H1 (cell line): ENCODE measurements at regions not wholly inside any gene's neighbourhood (a gene's known extent, or its start where the extent isn't known, plus 50 kb on each side); places are given as distances from the start of the nearest gene placed in this dataset.

Experiments used
- CTCF ChIA-PET: fragments of 300-600 bp; sonication (Branson Sonifier 250); formaldehyde crosslinking; loops from one replicate; lab custom pipeline; 2021; ENCODE audit not compliant: partially characterized antibody; lab: Charles Lee
- POLR2A ChIA-PET: fragments of 300-600 bp; sonication (Branson Sonifier 250); formaldehyde crosslinking; loops from one replicate; lab custom pipeline; 2021; ENCODE audit warnings: inconsistent platforms; ENCODE audit not compliant: partially characterized antibody; lab: Charles Lee
- DNase-seq, 2 experiments: peaks; one replicate each; pipeline versions ENCODE4 v3.0.0 to v3.0.0-alpha.2; 2010 to 2022; ENCODE audit warnings: low spot score in 2 of 2, low read depth in 1 of 2, mixed read lengths in 1 of 2
- FAIRE-seq: peaks from 2 replicates; lab custom pipeline; 2011; peaks lifted over from hg19 to GRCh38; lab: Jason Lieb, UNC
- H2AFZ ChIP-seq: 2 replicates; pipeline ENCODE4 v1.8.1; 2012; ENCODE audit warnings: low read length, inconsistent platforms
- H2AK5ac ChIP-seq: 2 replicates; pipeline ENCODE4 v1.6.1; 2013; ENCODE audit warnings: low read depth, low read length
- H2BK120ac ChIP-seq: replicated peaks from 2 replicates; pipeline ENCODE3; 2013; ENCODE audit warnings: low read depth, low read length, inconsistent platforms
- H2BK12ac ChIP-seq: 2 replicates; pipeline ENCODE4 v1.6.1; 2013; ENCODE audit warnings: low read depth, low read length
- H2BK15ac ChIP-seq: 2 replicates; pipeline ENCODE4 v1.6.1; 2013; ENCODE audit warnings: low read length
- H2BK20ac ChIP-seq: 2 replicates; pipeline ENCODE4 v1.6.1; 2013; ENCODE audit warnings: low read length
- H2BK5ac ChIP-seq: 2 replicates; pipeline ENCODE4 v1.6.1; 2013; ENCODE audit warnings: low read depth, low read length
- H3K14ac ChIP-seq: 2 replicates; pipeline ENCODE4 v1.6.1; 2013; ENCODE audit warnings: inconsistent platforms; ENCODE audit not compliant: insufficient read length
- H3K18ac ChIP-seq: 2 replicates; pipeline ENCODE4 v1.6.1; 2013; ENCODE audit warnings: low read length; ENCODE audit errors: extremely low read depth
- H3K23ac ChIP-seq: 2 replicates; pipeline ENCODE4 v1.6.1; 2013; ENCODE audit warnings: inconsistent platforms; ENCODE audit not compliant: insufficient read length
- H3K23me2 ChIP-seq: 2 replicates; pipeline ENCODE4 v1.6.1; 2013; ENCODE audit warnings: low read depth, low read length
- H3K27ac ChIP-seq: 2 replicates; pipeline ENCODE4 v1.6.1; 2011; ENCODE audit warnings: low read depth, low read length, inconsistent platforms
- H3K27me3 ChIP-seq, 4 experiments: replicated peaks in 1 of 4; 1 replicate in 1 of 4; 2 replicates in 3 of 4; pipeline versions ENCODE4 v1.6.1 to v1.8.1; 2011 to 2013; ENCODE audit warnings: low read length in 3 of 4, mild to moderate bottlenecking in 3 of 4, inconsistent platforms in 2 of 4, mixed read lengths in 2 of 4, moderate library complexity in 1 of 4; ENCODE audit not compliant: control insufficient read depth in 3 of 4, insufficient read depth in 3 of 4; ENCODE audit errors: extremely low read depth in 1 of 4
- H3K36me3 ChIP-seq, 4 experiments: 2 replicates each; pipeline versions ENCODE4 v1.6.1 to v1.8.1; 2011 to 2013; ENCODE audit warnings: mild to moderate bottlenecking in 4 of 4, low read length in 3 of 4, moderate library complexity in 2 of 4, control low read depth in 1 of 4, inconsistent platforms in 1 of 4; ENCODE audit not compliant: insufficient read depth in 4 of 4, control insufficient read depth in 2 of 4
- H3K4ac ChIP-seq: replicated peaks from 2 replicates; pipeline ENCODE3; 2013; ENCODE audit warnings: low read length, low read depth, mixed read lengths, inconsistent platforms; ENCODE audit not compliant: insufficient read length
- H3K4me1 ChIP-seq, 4 experiments: replicated peaks in 1 of 4; 1 replicate in 1 of 4; 2 replicates in 3 of 4; pipeline versions ENCODE4 v1.6.1 to v1.8.1; 2011 to 2013; ENCODE audit warnings: low read length in 3 of 4, inconsistent platforms in 2 of 4, mixed read lengths in 1 of 4; ENCODE audit not compliant: insufficient read depth in 4 of 4, control insufficient read depth in 3 of 4
- H3K4me2 ChIP-seq, 2 experiments: 2 replicates each; pipeline versions ENCODE4 v1.6.1 to v1.8.1; 2011 to 2013; ENCODE audit warnings: low read depth in 2 of 2, low read length in 2 of 2, control low read depth in 1 of 2, inconsistent platforms in 1 of 2, mild to moderate bottlenecking in 1 of 2; ENCODE audit not compliant: insufficient read depth in 1 of 2
- H3K4me3 ChIP-seq, 4 experiments: fragments of 200-600, 300-600 bp in 1 of 4; sonication (generic), shearing (Covaris generic), sonication (Bioruptor Twin) in 1 of 4; 2 replicates each; pipeline versions ENCODE4 v1.5.1 to v1.8.1; 2011 to 2016; ENCODE audit warnings: low read length in 4 of 4, low read depth in 3 of 4, control low read depth in 2 of 4, inconsistent platforms in 2 of 4, mild to moderate bottlenecking in 2 of 4, mixed read lengths in 1 of 4, moderate library complexity in 1 of 4; ENCODE audit not compliant: insufficient read depth in 2 of 4; ENCODE audit errors: extremely low read depth in 1 of 4
- H3K56ac ChIP-seq: replicated peaks from 2 replicates; pipeline ENCODE3; 2013; ENCODE audit warnings: low read depth, mild to moderate bottlenecking, mixed read lengths, low read length, inconsistent platforms; ENCODE audit not compliant: insufficient read length
- H3K79me1 ChIP-seq: 2 replicates; pipeline ENCODE4 v1.6.1; 2013; ENCODE audit warnings: low read depth, low read length, control low read depth
- H3K79me2 ChIP-seq, 2 experiments: 2 replicates each; pipeline versions ENCODE4 v1.6.1 to v1.8.1; 2012 to 2013; ENCODE audit warnings: low read length in 2 of 2, mild to moderate bottlenecking in 2 of 2, inconsistent platforms in 1 of 2; ENCODE audit not compliant: insufficient read depth in 2 of 2, control insufficient read depth in 1 of 2
- H3K9ac ChIP-seq, 4 experiments: replicated peaks in 1 of 4; 1 replicate in 1 of 4; 2 replicates in 3 of 4; pipeline versions ENCODE4 v1.6.1 to v1.8.1; 2011 to 2013; ENCODE audit warnings: low read depth in 3 of 4, low read length in 3 of 4, control low read depth in 2 of 4, mild to moderate bottlenecking in 2 of 4, moderate library complexity in 2 of 4, inconsistent platforms in 1 of 4; ENCODE audit errors: extremely low read depth in 1 of 4
- H3K9me3 ChIP-seq, 2 experiments: 2 replicates each; pipeline versions ENCODE4 v1.6.1 to v1.8.1; 2012 to 2013; ENCODE audit warnings: mild to moderate bottlenecking in 2 of 2, moderate library complexity in 2 of 2, control low read depth in 1 of 2, inconsistent platforms in 1 of 2, low read depth in 1 of 2, low read length in 1 of 2, mixed read lengths in 1 of 2; ENCODE audit not compliant: insufficient read depth in 2 of 2
- H4K20me1 ChIP-seq, 2 experiments: replicated peaks in 1 of 2; 2 replicates each; pipeline versions ENCODE3 to v1.8.1; 2011 to 2013; ENCODE audit warnings: inconsistent platforms in 2 of 2, low read length in 2 of 2, mild to moderate bottlenecking in 1 of 2; ENCODE audit not compliant: insufficient read depth in 2 of 2, control insufficient read depth in 1 of 2
- H4K5ac ChIP-seq: 2 replicates; pipeline ENCODE4 v1.6.1; 2013; ENCODE audit warnings: low read length, low read depth, mixed read lengths, inconsistent platforms; ENCODE audit not compliant: insufficient read length
- H4K8ac ChIP-seq: 2 replicates; pipeline ENCODE4 v1.8.0; 2013; ENCODE audit warnings: mild to moderate bottlenecking, moderate library complexity, low read length, inconsistent platforms; ENCODE audit not compliant: insufficient read depth; ENCODE audit errors: extremely low read depth
- H4K91ac ChIP-seq: replicated peaks from 2 replicates; pipeline ENCODE3; 2013; ENCODE audit warnings: low read length, mixed read lengths, inconsistent platforms; ENCODE audit not compliant: insufficient read length
- RBBP5 ChIP-seq: IDR thresholded peaks from 2 replicates; pipeline ENCODE4 v1.7.1; 2012; ENCODE audit warnings: low read depth, mild to moderate bottlenecking, inconsistent platforms, low read length, moderate library complexity, borderline replicate concordance
- SUZ12 ChIP-seq: fragments of 200-600 bp; sonication (generic); IDR thresholded peaks from 2 replicates; pipeline ENCODE4 v1.6.1; 2012; ENCODE audit warnings: mild to moderate bottlenecking, inconsistent platforms, low read length, moderate library complexity, mixed read lengths
- TF ChIP-seq, protein P1 (sequence below): IDR thresholded peaks from 2 replicates; pipeline ENCODE4 v1.6.1; 2011; ENCODE audit warnings: low read depth, mild to moderate bottlenecking, low read length; ENCODE audit not compliant: insufficient read depth

DNA sequence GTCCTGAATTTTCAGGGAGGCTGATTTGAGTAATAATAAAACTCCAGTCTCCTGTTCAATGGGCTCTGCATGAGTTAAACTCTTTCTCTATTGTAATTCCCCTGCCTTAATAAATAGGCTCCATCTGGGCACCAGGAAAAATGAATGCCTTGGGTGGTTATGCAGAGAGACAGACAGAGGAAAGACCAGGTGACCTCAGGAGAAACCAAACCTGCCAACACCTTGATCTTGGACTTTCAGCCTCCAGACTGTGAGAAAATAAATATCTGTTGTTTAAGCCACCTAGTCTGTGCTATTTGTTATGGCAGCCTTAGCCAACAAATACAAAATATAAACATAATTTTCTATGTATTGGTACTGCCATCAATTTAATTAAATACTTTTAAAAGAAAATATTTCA lies 64.8 kb upstream of the RAP2B start:
- Histone ChIP-seq H3K79me1 (no peaks in the 10 kb centered on the region), H3K36me3 (no peaks in the 10 kb centered on the region), H3K9me3 (no peaks in the 10 kb centered on the region), H4K8ac (no peak overlapping the region), H3K23me2 (no peaks in the 10 kb centered on the region), H3K4me2 (no peak overlapping the region), H3K9ac (no peak overlapping the region), H4K5ac (no peak overlapping the region), H4K20me1 (no peaks in the 10 kb centered on the region), H2BK12ac (no peak overlapping the region), H2BK20ac (no peak overlapping the region), H3K23ac (no peak overlapping the region), H3K18ac (no peak overlapping the region), H3K14ac (no peak overlapping the region), H2BK5ac (no peak overlapping the region), H2BK120ac (no peak overlapping the region), H3K4me3 (no peak overlapping the region), H3K27ac (no peak overlapping the region), H2BK15ac (no peak overlapping the region), H3K4ac (no peak overlapping the region), H3K27me3 (peaks cover 0 to 1% (median 0%) of the 10 kb centered on the region in 4 experiments; a peak in 1 of 7 replicates), H3K4me1 (peaks cover 0 to 9% (median 4%) of the 10 kb centered on the region in 4 experiments; a peak in 4 of 7 replicates), H3K79me2 (no peaks in the 10 kb centered on the region), H4K91ac (no peak overlapping the region), H2AK5ac (no peak overlapping the region), H2AFZ (no peak overlapping the region), H3K56ac (no peak overlapping the region)
- DNase-seq (no peak), FAIRE-seq (no peak)
- TF ChIP-seq, protein P1, sequence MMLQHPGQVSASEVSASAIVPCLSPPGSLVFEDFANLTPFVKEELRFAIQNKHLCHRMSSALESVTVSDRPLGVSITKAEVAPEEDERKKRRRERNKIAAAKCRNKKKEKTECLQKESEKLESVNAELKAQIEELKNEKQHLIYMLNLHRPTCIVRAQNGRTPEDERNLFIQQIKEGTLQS: no peak
- TF ChIP-seq SUZ12 (no peak), RBBP5 (no peak)
- POLR2A ChIA-PET: no interaction called here
- CTCF ChIA-PET: no interaction called here
